ENCODE measurements at regions not wholly inside any gene's neighbourhood (a gene's known extent, or its start where the extent isn't known, plus 50 kb on each side); places are given as distances from the start of the nearest gene placed in this dataset.

DNA sequence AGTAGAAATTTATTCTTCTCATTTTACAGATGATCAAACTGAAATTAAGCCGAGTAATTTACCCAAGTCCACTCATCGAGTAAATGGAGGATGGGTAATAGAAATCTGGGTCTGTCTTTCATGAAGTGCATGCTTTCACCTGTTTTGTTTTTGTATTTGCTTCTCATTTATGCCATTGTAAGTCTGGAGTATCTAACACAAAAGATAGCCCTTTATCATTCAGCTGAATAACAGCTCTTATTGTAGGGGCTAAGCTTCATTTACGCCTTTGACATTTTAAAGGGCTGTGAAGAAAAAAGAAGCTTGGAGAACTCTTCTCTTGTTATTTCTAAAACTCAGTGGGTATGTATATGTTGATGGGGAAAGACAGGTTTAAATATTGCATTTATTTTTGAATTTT, 1196.2 kb upstream of the TENM4 start:
- Mint-ChIP-seq H3K4me3 (no peak overlapping the region), H3K36me3 (no peaks in the 10 kb centered on the region), H3K27me3 (no peaks in the 10 kb centered on the region), H3K4me1 (no peaks in the 10 kb centered on the region), H3K27ac (no peak overlapping the region), H3K9me3 (peaks cover 0 to 24% (median 5%) of the 10 kb centered on the region in 9 donors)
- ATAC-seq (no peak), DNase-seq (no peak)
- POLR2A ChIA-PET, result no interaction called here

DNA sequence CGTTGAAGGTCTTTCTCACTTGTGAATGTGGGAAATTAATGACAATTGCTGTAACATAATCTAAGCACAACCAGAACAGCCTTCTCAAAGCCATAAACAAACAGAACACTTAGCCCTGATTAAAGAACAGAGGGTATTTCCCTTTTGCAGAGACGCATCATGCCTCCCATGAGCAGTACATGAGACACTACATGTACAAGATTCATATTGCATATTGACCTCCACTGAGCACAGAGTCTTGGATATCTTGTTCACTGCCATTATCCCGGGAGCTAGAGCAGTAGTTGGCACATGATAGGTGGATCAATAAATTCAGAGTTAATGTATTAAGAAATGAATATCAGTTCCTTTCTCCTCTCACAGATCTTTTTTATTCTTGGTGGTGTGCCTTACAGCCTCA, 1194.3 kb upstream of the TENM4 start:
- POLR2A ChIA-PET, result no interaction called here
- peaks cover 0 to 24% (median 4%) of the 10 kb centered on the region in 9 donors for H3K9me3 Mint-ChIP-seq
- DNase-seq, result no peak
- ATAC-seq, result no peak
- H3K27ac Mint-ChIP-seq, result no peak overlapping the region
- H3K4me3 Mint-ChIP-seq, result no peak overlapping the region
- H3K27me3 Mint-ChIP-seq, result no peaks in the 10 kb centered on the region
- no peaks in the 10 kb centered on the region for H3K4me1 Mint-ChIP-seq
- H3K36me3 Mint-ChIP-seq, result no peaks in the 10 kb centered on the region

DNA sequence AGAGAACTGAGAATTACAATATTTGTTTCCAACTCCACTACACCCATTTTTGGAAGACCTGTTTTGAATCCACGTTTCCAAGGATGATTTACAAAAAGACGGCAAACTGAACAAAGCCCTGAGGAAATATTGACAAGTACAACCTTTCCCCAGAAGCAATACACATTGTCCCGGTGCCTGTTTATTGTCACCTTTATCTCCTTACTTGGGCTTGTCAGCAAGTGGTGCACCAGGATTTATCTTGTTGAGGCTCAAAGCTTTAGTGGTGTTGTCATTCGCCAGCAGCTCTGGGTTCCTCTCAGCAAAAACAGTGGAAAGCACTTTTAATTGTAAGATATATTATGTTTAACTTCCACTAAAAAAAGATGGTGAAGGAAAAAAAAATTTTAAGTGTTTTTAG, 1191.9 kb upstream of the TENM4 start:
- H3K27me3 Mint-ChIP-seq, result no peaks in the 10 kb centered on the region
- ATAC-seq (no peak), DNase-seq (no peak)
- H3K36me3 Mint-ChIP-seq, result no peaks in the 10 kb centered on the region
- POLR2A ChIA-PET, result no interaction called here
- H3K27ac Mint-ChIP-seq, result no peak overlapping the region
- no peak overlapping the region for H3K4me3 Mint-ChIP-seq
- H3K4me1 Mint-ChIP-seq, result no peaks in the 10 kb centered on the region
- H3K9me3 Mint-ChIP-seq, result peaks cover 0 to 27% (median 3%) of the 10 kb centered on the region in 9 donors

DNA sequence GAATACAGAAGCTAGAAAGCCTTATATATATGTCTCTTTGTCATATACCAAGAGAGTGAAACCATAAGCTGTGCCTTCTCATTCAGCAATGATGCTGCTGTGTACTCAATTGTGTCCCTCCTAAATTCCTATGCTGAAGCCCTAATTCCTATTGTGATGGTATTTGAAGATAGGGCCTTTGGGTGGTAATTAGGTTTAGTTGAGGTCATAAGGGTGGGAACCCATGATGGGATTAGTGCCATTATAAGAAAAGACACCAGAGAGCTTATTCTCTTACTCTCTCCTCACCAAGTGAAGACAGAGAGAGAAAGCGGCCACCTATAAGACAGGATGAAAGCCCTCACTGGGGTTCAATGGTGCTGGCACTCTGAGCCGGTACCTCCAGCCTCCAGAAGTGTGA, 1191.3 kb upstream of the TENM4 start:
- Mint-ChIP-seq H3K27ac (no peak overlapping the region), H3K4me3 (no peak overlapping the region), H3K4me1 (no peaks in the 10 kb centered on the region), H3K27me3 (no peaks in the 10 kb centered on the region), H3K9me3 (peaks cover 0 to 27% (median 3%) of the 10 kb centered on the region in 9 donors), H3K36me3 (no peaks in the 10 kb centered on the region)
- ATAC-seq (no peak), DNase-seq (no peak)
- POLR2A ChIA-PET, result no interaction called here

DNA sequence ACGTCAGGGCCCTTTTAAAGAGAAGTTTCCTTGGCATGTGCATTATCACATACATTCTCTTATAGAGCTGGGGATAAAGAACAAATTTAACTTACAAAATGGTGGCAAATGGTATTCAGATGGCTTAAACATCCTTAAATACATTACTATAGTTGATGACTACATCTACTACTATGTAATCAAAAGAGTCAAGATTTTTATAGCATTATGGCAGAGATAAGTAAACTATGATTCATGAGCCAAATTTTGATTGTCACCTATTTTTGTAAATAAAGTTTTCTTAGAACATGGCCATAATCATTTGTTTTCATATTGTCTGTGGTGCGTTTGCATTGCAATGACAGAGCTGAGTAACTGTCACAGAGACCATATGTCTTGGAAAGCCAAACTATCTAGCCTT, 1188.6 kb upstream of the TENM4 start:
- DNase-seq (no peak), ATAC-seq (no peak)
- Mint-ChIP-seq H3K27me3 (no peaks in the 10 kb centered on the region), H3K9me3 (peaks cover 0 to 17% (median 0%) of the 10 kb centered on the region in 9 donors), H3K36me3 (no peaks in the 10 kb centered on the region), H3K4me3 (no peak overlapping the region), H3K27ac (no peak overlapping the region), H3K4me1 (no peaks in the 10 kb centered on the region)
- POLR2A ChIA-PET, result no interaction called here

DNA sequence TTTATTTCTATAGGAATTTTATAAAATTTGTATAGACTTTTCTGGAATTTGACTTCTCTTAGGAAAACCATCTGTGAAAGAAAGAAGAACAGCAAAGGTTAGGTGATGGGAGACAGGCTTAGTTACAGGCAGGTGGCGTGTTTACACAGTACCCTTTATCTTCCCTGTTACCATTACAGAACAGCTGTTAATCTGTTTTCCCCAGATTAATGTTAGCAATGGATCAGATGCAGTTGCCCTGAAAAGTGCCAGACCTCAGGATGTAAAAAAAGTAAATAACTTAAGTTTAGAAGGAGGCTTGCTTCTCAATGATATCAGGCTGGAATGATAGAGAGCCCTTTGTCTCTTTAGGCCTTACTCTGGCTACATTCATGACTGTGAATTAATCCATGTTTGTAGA, 1186.5 kb upstream of the TENM4 start:
- H3K4me1 Mint-ChIP-seq, result no peaks in the 10 kb centered on the region

DNA sequence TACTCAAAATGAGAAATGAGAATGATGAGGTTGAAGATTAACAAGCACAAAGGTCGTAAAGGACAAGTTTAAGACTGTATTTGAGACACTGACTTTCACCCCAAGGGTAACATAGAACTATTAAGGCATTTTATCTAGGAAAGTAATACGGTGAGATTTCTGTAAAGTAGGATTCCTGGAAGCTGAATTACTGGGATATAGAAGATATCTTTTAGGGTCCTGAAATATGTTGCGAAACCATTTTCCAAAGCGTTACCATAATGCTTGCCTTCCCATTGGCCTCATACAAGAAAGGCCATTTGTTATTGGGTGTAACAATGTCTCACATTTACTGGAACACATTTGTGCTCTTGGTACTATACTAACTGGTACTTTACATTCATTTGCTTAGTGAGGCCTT, 1185.9 kb upstream of the TENM4 start:
- H3K4me3 Mint-ChIP-seq, result no peak overlapping the region
- POLR2A ChIA-PET, result no interaction called here
- peaks cover 0 to 13% (median 2%) of the 10 kb centered on the region in 9 donors for H3K9me3 Mint-ChIP-seq
- no peaks in the 10 kb centered on the region for H3K27me3 Mint-ChIP-seq
- no peaks in the 10 kb centered on the region for H3K4me1 Mint-ChIP-seq
- H3K36me3 Mint-ChIP-seq, result no peaks in the 10 kb centered on the region
- ATAC-seq (no peak), DNase-seq (no peak)
- no peak overlapping the region for H3K27ac Mint-ChIP-seq

More for the DNA sequence above, 1186.5 kb upstream of the TENM4 start:
- POLR2A ChIA-PET, result no interaction called here
- DNase-seq (no peak), ATAC-seq (no peak)
- Mint-ChIP-seq H3K27ac (no peak overlapping the region), H3K27me3 (no peaks in the 10 kb centered on the region), H3K9me3 (peaks cover 0 to 14% (median 2%) of the 10 kb centered on the region in 9 donors), H3K36me3 (no peaks in the 10 kb centered on the region), H3K4me3 (no peak overlapping the region)

DNA sequence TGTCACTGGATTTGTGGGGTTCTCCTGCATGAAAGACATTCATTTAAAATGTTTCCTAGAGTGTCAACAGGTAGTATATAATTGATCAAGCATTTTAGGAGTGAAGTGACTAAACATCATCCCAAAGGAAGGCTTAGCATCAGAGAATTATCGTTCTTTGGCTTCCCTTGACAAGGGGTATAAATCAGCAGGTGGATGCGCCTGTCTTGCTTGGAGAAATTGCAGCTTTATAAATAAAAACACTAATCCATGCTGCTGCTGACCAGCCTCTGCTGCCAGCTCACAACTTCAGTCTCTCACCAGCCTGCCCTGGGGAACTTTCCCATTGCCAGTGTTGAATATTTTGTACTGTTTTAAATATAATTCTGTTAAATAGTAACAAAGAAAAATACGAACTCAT, 1184.7 kb upstream of the TENM4 start:
- POLR2A ChIA-PET, result no interaction called here
- H3K4me1 Mint-ChIP-seq, result no peaks in the 10 kb centered on the region
- H3K36me3 Mint-ChIP-seq, result no peaks in the 10 kb centered on the region
- no peak overlapping the region for H3K4me3 Mint-ChIP-seq
- ATAC-seq (no peak), DNase-seq (no peak)
- peaks cover 0 to 16% (median 3%) of the 10 kb centered on the region in 9 donors for H3K9me3 Mint-ChIP-seq
- H3K27me3 Mint-ChIP-seq, result no peaks in the 10 kb centered on the region
- H3K27ac Mint-ChIP-seq, result no peak overlapping the region

DNA sequence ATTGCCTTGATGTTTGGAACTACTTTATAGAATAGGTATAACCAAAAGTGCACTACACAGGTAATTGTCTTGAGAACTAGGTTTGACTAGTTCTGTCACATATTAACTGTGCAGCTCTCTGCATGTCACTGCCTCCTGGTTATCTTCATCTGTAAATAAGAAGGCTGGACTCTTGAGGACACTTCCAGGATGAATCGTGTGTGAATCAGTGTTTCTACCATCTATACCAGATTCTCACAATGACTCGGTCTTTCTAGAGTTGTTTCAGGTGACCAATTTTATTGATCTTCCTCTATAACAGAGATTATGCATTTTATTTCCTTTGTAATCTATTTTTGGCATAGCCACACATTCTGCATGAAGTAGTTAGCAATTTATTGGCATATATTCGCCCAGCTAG, 1181.0 kb upstream of the TENM4 start:
- ATAC-seq (no peak), DNase-seq (no peak)
- no peak overlapping the region for H3K4me3 Mint-ChIP-seq
- no peaks in the 10 kb centered on the region for H3K27me3 Mint-ChIP-seq
- no peaks in the 10 kb centered on the region for H3K4me1 Mint-ChIP-seq
- POLR2A ChIA-PET, result no interaction called here
- H3K36me3 Mint-ChIP-seq, result no peaks in the 10 kb centered on the region
- peaks cover 0 to 8% (median 3%) of the 10 kb centered on the region in 9 donors for H3K9me3 Mint-ChIP-seq
- no peak overlapping the region for H3K27ac Mint-ChIP-seq

DNA sequence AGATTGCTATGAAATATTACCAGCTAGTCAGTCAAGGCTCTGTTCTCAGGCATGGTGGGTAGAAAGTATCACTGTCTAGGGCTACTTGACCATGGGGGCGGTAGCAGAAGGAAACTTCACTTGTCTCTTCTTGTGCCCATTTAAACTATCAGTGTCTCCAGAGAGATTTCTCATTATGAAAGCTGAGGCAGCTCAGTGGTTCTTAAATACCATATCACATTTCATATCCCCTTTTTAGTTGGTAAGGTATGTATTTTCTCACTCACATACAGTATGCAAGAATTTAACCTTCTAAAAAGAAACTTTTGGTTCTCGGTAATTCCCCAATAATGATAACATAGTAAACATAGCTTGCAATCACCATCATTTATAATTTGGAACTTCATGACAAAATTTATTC, 1180.0 kb upstream of the TENM4 start:
- no peak overlapping the region for H3K27ac Mint-ChIP-seq
- no peaks in the 10 kb centered on the region for H3K36me3 Mint-ChIP-seq
- H3K9me3 Mint-ChIP-seq, result peaks cover 0 to 13% (median 0%) of the 10 kb centered on the region in 9 donors
- H3K27me3 Mint-ChIP-seq, result no peaks in the 10 kb centered on the region
- ATAC-seq, result no peak
- no peaks in the 10 kb centered on the region for H3K4me1 Mint-ChIP-seq
- no peak for DNase-seq
- POLR2A ChIA-PET, result no interaction called here
- no peak overlapping the region for H3K4me3 Mint-ChIP-seq

DNA sequence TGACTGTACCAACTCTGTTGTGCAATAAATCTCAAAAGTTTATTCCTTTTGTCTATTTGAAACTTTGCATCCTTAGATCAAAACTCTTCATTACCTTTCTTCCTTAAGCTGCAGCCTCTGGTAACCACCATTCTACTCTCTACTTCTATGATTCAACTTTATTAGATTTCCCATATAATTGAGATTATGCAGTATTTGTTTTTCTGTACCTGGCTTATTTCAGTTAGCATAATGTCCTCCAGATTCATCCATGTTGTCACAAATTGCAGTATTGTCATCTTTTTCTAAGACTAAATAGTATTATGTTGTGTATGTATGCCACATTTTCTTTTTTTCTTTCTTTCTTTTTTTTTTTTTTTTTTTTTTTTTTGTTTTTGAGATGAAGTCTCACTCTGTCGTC, 1176.3 kb upstream of the TENM4 start:
- peaks cover 0 to 20% (median 8%) of the 10 kb centered on the region in 9 donors for H3K9me3 Mint-ChIP-seq
- no peak overlapping the region for H3K27ac Mint-ChIP-seq
- no peaks in the 10 kb centered on the region for H3K27me3 Mint-ChIP-seq
- H3K4me3 Mint-ChIP-seq, result no peak overlapping the region
- no peak for ATAC-seq
- POLR2A ChIA-PET, result no interaction called here
- no peaks in the 10 kb centered on the region for H3K4me1 Mint-ChIP-seq
- H3K36me3 Mint-ChIP-seq, result no peaks in the 10 kb centered on the region
- no peak for DNase-seq

DNA sequence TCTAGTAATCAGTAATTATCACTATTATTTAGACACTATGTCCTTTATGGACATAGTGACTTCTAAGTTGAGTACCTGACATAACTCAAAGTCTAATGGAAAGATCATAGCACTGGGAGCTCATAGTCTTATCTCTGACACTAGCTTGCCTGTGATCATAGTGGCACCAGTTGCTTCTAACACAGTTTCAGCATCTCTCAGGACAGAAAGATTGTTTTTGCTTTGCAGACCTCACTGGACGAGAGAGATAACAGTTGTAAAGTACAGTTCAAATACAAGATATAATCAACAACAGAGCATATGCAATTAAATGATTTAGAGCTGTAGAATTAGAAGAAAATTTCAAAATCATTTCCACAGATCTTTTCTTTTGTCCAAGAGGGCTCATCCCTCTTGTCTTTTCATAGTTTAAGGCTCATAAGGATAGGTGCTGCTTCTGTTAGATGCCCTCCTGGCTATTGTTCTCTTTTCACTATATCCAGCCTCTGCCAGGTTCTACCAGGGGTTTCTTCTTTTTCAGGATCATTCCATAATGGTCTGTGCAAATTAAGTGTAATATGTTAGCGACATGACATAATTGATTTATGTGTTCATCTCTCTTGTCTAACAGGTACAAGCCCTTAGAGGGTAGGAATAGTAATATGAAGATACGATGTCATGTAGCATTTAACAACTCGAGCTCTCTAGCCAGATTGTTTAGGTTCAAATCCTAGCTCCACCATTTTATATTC, 1175.4 kb upstream of the TENM4 start:
- POLR2A ChIA-PET, result no interaction called here
- Mint-ChIP-seq H3K4me3 (no peak overlapping the region), H3K36me3 (no peaks in the 10 kb centered on the region), H3K27me3 (no peaks in the 10 kb centered on the region), H3K27ac (no peak overlapping the region), H3K9me3 (peaks cover 0 to 22% (median 9%) of the 10 kb centered on the region in 9 donors), H3K4me1 (no peaks in the 10 kb centered on the region)
- no peak for DNase-seq
- no peak for ATAC-seq

DNA sequence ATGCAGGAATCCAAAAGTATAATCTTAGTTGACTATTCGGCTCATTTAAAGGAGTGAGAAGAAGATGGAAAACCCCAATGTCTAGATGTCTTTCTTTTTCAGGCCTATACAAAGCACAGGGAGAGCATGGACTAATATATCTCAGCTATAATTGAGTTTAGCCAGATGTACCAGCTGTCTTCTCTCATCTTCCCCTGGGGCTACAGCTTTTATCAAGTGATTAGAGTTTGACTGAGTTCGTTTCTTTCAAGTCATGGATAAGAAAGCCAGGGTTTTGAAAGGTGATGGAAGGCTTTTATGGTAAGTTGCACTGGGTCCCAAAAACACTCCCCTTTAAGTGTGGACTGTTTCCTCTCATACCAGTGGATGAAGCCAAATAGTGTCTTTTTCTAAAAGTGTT, 1172.8 kb upstream of the TENM4 start:
- Mint-ChIP-seq H3K36me3 (no peaks in the 10 kb centered on the region), H3K4me3 (no peak overlapping the region), H3K27me3 (no peaks in the 10 kb centered on the region), H3K9me3 (peaks cover 1 to 32% (median 15%) of the 10 kb centered on the region in 9 donors), H3K4me1 (no peaks in the 10 kb centered on the region), H3K27ac (no peak overlapping the region)
- POLR2A ChIA-PET, result no interaction called here
- ATAC-seq (no peak), DNase-seq (no peak)

DNA sequence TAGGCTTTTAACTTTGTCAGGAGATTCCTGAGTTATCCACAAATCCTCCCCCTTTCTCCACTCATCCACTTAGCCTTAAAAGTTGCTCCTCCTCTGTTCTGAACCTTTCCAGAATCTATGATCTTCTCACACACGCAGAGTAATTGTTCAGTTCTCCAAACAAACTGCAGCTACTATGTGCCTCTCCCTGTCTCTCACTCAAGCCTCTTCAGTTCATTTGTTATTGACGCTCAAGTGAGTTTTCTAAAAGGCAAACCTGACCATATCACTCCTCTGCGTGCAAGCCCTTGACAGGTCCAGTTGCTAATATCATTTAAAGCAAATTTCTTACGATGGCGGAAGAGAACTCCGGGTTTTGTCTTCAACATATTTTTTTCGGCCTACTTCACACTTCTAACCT, 1169.7 kb upstream of the TENM4 start:
- H3K4me3 Mint-ChIP-seq, result no peak overlapping the region
- no peak for ATAC-seq
- POLR2A ChIA-PET, result no interaction called here
- peaks cover 0 to 1% (median 0%) of the 10 kb centered on the region in 5 donors for H3K27me3 Mint-ChIP-seq
- peaks cover 4 to 40% (median 10%) of the 10 kb centered on the region in 9 donors for H3K9me3 Mint-ChIP-seq
- H3K36me3 Mint-ChIP-seq, result no peaks in the 10 kb centered on the region
- DNase-seq, result no peak
- H3K27ac Mint-ChIP-seq, result no peak overlapping the region
- H3K4me1 Mint-ChIP-seq, result no peaks in the 10 kb centered on the region
